ENCODE measurements at regions not wholly inside any gene's neighbourhood (a gene's known extent, or its start where the extent isn't known, plus 50 kb on each side); places are given as distances from the start of the nearest gene placed in this dataset.
"Not testable (repeated sequence)": the region's sequence is repeated elsewhere in the genome, so short reads cannot be mapped to it uniquely, and the experiment has no call there.

DNA sequence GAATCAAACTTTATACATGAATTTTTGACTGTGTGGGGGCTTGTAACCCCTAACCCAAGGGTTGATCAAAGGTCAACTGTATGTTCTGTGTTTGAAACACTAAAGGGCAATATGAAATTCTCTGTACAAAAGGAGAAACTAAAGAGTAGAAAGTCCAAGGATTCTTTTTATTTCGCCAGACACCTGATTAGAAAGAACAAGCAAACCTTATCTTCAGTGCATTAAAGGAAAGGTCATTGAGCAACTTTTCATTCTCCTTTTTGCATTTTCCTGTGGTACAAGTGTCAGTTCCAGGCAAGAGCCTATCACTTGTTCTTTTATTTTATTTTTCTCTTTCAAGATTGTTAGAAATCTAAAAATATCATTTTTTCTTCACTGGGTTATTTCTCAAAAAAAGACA is 430.1 kb upstream of the EPHA3 start:
- no peak for DNase-seq (ENCODE audit: low spot score)

DNA sequence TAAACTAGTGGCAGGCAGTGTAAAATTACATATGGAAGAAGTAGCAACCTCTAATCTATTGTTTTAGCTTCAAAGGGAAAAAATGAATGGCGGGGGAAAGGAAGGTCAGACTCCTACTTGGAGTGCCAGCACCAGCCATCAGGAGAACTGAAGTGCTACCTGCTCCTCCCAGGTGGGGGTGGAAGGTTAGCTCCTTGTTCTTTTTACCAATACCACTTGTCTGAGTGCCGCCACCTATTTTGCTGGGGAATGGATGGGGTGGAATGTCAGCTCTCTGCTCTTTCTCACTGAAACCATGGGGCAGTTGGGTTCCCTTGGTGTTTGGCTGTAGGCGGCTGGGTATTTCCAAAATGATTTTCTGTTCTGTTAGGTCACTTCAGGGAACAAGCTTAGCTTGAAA is 428.7 kb upstream of the EPHA3 start:
- DNase-seq (ENCODE audit: low spot score) = no peak

DNA sequence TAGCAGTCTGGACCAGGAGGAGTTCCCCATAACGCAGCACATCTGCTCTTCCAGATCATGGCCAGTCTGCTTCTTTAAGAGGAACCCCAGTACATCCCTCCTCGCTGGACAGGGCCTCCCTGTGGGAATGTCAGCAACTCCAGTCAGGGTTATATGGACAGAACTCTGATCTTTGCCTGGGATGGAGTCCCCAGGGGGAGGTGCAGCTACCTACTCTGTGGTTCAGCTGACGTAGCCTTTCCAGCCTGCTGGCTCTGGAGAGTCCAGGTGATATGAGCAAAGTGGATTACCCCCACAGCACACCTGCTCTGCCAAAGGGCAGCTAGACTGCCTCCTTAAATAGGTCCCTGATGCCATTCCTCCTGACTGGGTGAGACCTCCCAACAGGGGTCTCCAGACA is 417.1 kb upstream of the EPHA3 start:
- DNase-seq (ENCODE audit: low spot score) = no peak

DNA sequence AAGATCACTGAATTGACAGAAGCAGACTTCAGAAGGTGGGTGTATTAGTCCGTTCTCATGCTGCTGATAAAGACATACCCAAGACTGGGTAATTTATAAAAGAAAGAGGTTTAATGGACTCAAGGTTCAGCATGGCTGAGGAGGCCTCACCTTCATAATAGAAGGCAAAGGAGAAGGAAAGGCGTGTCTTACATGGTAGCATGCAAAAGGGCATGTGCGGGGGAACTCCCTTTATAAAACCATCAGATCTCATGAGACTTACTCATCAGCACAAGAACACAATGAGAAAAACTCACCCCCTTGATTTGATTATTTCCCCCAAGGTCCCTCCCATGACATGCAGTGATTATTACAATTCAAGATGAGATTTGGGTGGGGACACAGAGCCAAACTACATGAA is 416.3 kb upstream of the EPHA3 start:
- no peak for DNase-seq (ENCODE audit: low spot score)

DNA sequence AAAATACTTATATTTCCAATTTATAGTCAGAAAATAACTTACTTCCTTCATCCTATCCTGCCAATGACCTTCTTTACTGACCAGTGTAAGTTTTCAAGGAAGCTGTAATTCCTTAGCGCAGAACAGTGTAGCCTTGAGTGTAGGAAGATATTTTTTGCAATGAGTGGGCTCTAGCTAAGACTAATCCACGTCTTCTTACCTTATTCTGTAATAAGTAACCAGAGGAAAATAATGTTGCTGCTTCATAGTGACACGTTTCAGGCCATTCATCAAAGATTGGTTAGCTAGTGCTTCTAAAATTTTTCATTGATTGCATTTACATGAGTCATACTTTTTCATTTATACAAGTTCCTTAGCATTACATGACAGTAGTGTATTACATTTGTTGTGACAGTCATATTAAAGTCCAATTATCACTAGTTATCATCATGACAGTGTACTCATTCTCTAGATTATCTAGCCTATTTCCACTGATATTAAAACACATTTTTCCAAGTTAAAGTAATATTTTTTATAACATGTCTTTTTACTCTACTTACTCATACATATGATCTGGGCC is 403.8 kb upstream of the EPHA3 start:
- no peak for DNase-seq (ENCODE audit: low spot score)

DNA sequence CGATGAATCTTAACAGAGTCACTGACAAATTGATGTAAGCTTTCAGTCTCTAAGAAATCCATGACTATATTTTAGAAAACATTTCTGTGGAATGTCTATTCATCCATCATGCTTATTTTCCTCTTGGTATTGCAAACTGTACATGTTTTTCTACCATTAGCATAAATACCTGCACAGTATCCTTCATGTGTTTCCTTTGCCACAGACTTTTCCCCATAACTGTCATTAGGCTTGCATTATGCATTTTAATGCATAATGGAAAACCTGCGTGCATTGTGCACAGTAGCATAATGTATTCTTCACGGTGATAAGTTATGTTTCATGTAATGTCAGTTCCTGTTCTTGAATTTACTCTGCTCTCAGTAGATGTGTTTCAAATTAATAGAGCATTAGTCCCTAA is 403.1 kb upstream of the EPHA3 start:
- no peak for DNase-seq (ENCODE audit: low spot score)

DNA sequence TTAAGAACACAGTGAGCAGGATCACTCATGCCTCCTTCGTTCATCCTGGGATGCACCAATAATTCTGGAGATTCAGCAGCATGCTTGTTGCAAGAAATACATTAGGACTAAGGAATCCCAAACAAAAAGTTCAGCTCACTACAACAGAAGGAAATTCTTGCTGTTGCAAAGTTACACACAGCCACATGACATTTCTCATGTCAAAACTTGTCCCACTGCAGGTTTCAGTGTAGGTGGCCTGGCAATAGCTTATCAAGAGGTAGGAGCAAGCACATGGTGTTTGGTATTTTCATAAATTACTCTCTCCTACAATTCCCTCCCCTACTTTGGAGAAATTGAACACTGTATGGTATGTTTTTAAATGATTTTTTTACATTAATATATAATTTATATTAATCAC is 399.6 kb upstream of the EPHA3 start:
- no peak for DNase-seq (ENCODE audit: low spot score)

DNA sequence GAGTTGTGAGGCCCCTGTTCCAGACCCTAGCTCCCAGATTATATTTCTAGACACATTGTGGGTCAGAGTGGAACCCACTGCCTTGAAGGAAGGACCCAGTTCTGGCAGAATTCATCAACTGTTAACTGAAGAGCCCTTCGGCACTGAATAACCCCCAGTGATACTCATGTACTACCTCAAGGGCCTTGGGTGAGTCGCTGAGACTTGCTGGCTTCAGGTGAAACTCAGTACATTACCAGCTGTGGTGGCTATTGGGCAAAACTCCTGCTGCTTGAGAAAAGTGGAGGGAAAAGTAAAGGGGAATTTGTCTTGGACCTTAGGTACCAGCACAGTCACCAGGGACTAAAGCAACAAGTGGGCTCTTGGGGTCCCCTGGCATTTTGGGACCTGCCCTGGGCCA is 394.9 kb upstream of the EPHA3 start:
- DNase-seq (ENCODE audit: low spot score) = no peak

DNA sequence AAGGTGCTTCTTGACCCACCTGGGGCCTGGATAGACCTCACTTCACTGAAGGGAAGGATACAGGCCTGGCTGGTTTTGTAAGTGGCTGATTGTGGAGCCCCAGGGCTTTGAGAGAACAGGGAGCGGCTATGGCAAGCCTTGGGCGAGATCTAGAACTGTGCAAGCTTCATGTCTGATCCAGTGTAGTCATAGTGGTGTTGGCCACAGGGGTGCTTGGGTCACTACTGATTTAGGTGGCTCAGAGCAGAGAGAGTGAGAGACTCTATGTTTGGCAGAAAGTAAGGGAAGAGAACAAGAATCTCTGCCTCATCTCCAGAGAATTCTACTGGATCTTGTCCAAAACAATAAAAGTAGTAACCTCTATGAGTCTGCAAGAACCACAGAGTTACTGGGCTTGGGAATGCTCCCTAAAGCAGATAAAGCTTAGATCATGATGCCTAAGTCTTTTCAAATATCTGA is 394.2 kb upstream of the EPHA3 start:
- DNase-seq (ENCODE audit: low spot score) = no peak

DNA sequence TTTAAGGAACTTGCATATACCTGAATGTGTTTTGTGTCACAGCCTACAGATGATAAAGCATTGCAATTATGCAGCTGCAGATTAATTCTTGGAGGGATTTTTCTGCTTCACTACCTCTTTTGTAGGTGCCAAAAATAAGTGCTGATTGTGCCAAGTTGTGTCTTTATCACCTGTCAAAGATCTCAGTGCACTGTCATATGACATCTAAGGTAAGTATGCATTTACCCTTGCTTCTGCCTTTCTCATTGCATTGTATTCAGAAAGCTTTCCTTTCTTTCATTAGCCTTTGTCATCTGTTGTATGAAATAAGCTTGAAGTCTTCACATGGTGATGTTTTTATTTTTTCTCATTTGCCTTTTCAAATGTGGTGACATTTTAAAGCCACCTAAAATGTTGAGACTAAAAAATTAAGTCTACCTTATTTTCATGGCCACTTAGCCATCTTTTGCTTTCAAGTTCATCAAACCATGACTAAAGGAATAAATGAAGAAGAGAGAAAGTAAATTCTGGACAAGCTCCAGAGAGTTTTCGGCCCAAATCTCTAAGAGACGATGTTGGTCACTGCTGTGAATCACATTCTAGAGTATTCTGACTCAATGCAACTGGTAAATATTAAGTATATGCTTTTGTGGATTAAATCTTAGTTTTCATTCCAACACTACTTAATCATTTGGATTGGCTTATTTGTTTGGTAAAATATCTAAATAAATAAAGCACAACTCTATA is 381.8 kb upstream of the EPHA3 start:
- DNase-seq (ENCODE audit: low spot score) = no peak

DNA sequence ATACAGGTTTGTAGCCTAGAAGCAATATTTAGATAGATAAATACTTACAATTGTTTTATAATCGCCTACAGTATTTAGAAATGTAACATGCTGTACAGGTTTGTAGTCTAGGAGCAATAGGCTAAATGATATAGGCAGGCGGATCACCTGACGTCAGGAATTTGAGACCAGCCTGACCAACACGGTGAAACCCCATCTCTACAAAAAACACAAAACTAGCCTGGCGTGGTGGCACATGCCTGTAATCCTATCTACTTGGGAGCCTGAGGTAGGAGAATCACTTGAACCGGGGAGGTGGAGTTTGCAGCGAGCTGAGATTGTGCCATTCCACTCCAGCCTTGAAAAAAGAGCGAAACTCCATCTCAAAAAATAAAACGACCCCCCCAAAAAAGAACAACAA is 375.2 kb upstream of the EPHA3 start:
- DNase-seq (ENCODE audit: low spot score) = no peak

DNA sequence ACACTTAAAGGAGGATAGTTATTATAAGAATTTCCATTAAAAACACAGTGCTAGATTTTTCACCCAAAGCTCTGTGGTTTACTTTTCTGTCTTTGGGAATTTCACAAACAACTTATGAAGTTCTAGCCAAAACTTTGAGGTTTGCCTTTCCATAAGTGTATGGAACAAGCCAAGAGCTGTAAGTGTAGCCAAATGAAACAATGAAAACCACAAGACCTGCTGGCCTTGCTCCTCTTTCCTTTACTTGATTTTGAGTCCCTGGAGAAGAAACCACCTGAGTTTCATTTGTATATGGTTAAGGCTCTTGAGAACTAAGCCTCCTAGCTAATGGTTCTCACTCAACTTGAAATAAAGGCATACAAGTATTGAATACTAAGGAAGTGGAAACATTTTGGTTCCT is 365.3 kb upstream of the EPHA3 start:
- no peak for DNase-seq (ENCODE audit: low spot score)

DNA sequence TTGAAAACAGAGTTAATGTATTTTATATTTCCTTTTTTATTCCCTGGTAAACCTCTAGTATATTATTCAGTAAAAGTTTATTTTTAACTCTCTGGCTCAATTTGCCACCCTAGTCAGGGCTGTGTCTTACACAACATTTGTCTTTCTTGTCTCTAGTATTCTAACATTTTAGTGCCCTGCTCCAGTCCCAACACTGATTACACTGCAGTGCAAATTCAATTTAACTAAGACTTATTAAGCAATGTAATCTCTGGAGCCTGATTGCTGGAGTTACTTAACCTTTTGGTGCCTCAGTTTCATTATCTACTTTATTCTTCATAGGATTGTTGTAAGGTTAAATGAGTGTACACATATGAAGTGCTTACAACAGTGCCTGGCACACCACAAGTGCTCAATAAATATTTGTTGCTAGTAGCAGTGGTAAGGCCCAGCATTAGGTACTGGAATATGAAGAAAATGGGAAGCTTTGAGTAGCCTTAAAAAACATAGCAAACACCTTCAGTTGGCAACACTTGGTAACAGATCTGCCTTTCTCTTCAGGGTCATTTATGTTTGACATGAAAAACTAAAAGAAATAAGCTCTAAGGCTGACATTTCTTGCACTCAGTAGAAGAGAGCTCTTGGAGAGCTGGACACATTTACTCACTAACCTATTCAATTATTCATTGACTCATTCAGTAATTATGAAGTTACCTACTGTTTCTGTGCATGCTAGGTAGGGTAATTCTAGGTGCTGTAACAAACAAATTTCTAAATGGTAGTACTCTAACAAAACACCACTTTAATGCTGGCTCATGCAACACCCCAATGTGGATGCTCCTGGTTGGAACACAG is 364.5 kb upstream of the EPHA3 start:
- DNase-seq (ENCODE audit: low spot score) = no peak

DNA sequence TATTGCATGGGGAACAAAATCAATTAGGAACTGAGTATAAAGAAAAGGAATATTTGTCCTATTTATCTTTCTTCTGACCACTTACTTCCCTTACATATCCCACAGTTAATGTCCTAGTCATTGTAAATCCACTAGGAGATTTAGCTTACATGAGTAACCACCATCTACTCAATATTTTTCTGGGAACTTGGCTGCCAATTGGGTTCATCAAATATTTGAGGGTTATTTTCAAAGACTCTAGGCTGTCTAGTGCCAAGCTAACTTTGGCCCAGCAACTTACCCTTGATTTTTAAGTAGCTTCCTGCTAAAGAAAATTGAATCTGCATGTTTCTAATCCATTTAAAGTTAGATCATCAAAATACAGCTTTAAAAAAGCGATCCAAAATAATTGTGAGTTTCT is 362.5 kb upstream of the EPHA3 start:
- no peak for DNase-seq (ENCODE audit: low spot score)

DNA sequence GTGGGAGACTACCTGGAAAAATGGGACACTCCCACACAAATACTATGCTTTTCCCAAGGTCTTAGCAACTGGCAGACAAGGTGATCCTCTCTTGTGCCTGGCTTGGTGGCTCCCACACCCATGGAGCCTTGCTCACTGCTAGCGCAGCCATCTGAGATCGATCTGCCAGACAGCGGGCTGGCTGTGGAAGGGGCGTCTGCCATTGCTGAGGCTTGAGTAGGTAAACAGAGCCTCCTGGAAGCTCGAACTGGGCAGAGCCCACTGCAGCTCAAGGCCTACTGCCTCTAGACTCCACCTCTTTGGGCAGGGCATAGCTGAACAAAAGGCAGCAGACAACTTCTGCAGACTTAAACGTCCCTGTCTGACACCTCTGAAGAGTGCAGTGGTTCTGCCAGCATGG is 360.3 kb upstream of the EPHA3 start:
- DNase-seq (ENCODE audit: low spot score) = not testable (repeated sequence)

DNA sequence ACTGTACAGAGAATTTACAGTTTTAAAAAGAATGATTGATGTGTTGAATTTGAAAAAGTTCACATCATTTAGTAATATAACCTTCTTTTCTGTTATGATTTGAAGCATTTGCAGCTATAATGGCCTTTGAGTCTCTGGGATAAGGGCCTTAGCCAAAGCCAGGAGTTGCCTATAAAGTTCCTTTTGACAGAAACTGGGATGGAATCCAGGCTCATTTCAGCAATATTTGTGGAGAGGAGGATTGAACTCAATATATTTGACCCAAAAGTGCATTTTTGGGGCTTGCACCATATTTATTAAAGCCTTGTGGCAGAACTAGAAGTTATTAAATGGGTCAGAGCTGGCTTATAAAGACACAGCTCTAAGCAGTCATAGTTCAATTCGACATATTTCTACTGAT is 348.7 kb upstream of the EPHA3 start:
- no peak for DNase-seq (ENCODE audit: low spot score)

DNA sequence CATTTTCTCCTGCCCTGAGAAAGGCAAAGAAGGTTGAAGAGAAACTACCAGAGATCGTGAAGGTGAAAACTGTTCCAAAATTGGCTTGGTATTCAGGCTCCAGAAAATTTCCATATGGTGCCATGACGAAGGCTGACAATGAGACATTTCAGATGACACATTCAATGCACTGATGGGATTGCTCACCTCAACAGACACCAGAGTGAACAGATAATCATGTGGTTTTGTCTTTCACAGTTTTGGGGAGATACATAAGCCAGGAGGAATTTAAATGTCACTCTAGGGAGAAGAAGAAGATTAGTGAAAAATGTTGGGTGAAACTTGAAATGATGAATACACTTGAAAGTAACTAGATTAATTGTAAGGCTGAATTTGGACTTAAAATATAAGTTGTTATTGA is 339.7 kb upstream of the EPHA3 start:
- no peak for DNase-seq (ENCODE audit: low spot score)

DNA sequence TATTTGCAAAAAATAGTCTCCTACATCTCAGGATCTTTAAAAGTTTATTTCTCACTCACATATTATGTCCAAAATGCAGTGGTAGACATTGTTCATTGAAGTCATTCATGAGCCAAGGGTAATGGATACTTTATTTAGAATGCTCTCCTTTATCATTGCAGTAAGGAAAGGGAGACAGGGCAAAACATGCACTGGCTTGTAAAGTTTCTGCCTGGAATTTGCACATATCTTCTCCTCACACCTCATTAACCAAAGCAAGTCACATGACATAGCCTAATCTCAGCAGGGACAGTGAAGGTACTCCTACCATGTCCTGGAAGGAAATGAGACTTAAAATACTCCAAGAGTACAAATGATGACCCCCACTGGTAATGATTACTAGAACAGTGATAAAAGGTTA is 333.7 kb upstream of the EPHA3 start:
- DNase-seq (ENCODE audit: low spot score) = no peak

DNA sequence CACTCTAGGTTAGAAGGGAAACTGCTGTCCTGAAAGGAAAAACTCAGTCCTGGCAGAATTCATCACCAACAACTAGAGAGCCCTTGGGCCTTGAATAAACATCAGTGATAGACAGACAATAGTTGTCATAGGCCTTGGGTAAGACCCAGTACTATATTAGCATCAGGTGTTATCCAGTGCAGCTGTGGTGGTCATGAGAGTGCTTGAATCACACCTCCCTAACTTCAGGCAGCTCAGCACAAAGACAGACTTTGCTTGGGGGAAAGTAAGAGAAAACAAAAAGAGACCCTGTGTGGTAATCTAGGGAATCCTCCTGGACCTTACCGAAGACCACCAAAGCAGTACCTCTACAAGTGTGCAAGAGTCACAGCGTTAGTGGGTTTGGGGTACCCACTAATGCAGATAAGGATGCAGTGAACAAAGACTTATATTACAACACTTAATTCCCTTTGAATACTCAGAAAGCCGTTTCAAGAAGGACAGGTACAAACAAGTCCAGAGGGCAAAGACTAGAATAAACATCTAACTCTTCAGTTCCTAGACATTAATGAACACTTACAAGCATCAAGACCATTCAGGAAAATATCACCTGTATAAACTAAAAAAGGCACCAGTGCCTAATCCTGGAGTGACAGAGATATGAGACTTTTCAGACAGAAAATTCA is 332.3 kb upstream of the EPHA3 start:
- no peak for DNase-seq (ENCODE audit: low spot score)

DNA sequence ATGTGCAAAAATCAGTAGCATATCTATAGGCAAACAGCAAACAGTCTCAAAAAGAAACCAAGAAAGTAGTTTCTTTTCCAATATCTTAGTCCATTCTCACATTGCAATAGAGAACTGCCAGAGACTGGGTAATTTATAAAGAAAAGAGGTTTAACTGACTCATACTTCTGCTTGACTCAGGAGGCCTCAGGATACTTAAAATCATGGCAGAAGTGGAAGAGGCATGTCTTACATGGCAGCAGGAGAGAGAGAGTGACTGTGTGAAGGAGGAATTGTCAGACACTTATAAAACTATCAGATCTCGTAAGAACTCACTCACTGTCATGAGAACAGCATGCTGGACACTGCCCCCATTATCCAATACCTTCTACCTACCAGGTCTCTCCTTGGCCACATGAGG is 327.9 kb upstream of the EPHA3 start:
- no peak for DNase-seq (ENCODE audit: low spot score)

DNA sequence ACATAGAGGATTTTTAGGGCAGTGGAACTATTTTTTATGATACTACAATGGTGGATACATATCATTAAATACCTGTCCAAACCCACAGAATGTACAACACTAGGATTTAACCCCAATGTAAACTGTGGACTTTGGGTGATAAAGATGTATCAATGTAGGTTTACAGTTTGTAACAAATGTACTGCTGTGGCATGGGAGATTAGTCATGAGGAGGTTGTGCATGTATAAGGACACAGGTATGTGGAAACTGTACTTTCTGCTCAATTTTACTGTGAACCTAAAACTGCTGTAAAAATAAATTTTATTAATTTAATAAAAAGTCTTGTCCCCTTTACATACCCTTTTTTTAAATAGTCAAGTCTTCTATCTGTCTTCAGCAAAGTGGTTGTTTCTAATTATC is 322.5 kb upstream of the EPHA3 start:
- DNase-seq (ENCODE audit: low spot score) = no peak

DNA sequence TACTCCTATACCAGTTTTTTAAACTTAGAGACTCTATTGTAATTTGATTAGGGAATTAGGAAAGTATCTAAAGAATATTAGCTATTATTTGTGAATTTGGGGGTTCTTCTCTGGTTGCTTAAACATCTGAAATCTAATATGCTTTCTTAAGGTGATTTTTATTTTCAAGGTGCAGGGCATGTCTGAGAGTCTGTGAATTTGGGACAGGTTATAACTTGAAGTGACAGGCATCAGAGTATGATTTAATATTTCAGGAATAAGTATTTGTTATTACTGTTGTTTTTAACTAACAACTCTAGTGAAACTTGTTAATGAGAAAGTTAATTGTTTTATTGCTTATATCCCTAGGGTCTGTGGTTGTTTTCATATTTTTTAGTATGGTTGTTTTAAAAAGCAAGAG is 321.6 kb upstream of the EPHA3 start:
- no peak for DNase-seq (ENCODE audit: low spot score)

DNA sequence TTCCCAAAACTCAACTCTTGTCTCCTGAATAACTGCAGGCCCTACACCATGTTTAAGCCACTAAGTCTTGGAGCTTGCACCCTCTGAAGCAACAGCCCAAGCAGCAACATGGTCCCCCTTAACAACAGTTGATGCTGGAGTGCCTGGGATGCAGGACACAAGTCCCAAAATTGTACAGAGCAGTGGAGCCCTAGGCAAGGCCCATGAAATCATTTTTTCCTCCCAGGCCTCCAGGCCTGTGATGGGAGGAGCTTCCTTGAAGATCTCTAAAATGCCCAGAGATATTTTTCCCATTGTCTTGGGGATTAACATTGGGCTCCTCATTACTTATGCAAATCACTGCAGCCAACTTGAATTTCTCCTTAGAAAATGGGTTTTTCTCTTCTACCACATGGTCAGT is 311.9 kb upstream of the EPHA3 start:
- no peak for DNase-seq (ENCODE audit: low spot score)

All from germinal center (tissue), 1 donor.